C4-2B (cell line): ENCODE measurements at regions not wholly inside any gene's neighbourhood (a gene's known extent, or its start where the extent isn't known, plus 50 kb on each side); places are given as distances from the start of the nearest gene placed in this dataset.

Experiments
- ZFX ChIP-seq: fragments of 450-650 bp; IDR thresholded peaks from 2 replicates; pipeline ENCODE4 v1.6.1; 2017
- TF ChIP-seq, protein P1 (sequence below): fragments of 450-650 bp; conservative IDR thresholded peaks from 2 replicates; pipeline ENCODE4 v1.5.1; 2017; ENCODE audit warnings: mild to moderate bottlenecking

DNA sequence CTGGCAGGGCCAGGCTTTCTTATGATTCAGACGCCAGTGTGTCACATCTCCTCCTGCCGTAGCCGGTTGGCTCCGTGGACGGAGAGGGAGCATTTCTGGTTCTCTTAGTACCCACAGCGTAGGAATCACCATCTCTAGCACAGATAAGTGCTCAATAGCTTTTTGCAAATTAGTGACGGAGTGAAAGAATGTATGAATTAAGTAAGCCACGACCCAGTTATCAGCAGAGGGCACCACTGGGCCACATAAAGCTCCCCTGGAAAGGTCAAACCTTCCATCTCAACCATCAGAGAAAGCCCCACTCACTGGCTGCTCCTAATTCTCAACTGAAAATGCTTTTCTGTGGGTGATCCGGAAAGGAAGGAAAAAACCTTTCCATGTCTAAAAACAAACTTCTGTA, 317.0 kb upstream of the ADCY2 start:
- TF ChIP-seq, protein P1, sequence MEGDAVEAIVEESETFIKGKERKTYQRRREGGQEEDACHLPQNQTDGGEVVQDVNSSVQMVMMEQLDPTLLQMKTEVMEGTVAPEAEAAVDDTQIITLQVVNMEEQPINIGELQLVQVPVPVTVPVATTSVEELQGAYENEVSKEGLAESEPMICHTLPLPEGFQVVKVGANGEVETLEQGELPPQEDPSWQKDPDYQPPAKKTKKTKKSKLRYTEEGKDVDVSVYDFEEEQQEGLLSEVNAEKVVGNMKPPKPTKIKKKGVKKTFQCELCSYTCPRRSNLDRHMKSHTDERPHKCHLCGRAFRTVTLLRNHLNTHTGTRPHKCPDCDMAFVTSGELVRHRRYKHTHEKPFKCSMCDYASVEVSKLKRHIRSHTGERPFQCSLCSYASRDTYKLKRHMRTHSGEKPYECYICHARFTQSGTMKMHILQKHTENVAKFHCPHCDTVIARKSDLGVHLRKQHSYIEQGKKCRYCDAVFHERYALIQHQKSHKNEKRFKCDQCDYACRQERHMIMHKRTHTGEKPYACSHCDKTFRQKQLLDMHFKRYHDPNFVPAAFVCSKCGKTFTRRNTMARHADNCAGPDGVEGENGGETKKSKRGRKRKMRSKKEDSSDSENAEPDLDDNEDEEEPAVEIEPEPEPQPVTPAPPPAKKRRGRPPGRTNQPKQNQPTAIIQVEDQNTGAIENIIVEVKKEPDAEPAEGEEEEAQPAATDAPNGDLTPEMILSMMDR: peak; percentile 50
- no peak for TF ChIP-seq ZFX
